GM21737 (cell line): ENCODE measurements at regions not wholly inside any gene's neighbourhood (a gene's known extent, or its start where the extent isn't known, plus 50 kb on each side); places are given as distances from the start of the nearest gene placed in this dataset.

Source experiments
- ATAC-seq: cut with Tn5 transposase; IDR thresholded peaks from one replicate; pipeline ENCODE4 v1.9.1; 2021; ENCODE audit warnings: mild to moderate bottlenecking, moderate library complexity; ENCODE audit not compliant: unreplicated experiment

DNA sequence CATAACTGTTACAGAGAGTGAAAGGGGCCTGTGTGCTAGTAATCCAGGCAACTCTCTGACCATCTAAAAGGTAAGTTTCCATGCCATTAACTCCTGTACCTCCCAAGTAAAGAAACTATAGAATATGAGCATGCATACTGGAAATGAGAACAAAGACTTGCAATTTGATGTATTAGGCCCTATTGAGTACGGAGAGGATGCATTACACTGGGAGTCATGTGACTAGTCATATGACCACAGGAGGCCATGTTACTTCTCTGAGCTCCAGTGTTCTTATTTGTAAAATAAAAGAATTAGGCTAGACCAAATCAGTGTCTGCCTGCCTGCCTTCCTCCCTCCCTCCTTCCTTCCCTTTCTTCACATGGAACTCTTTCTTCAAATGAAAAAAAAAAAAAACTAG is 440.1 kb upstream of the CCDC196 start:
- ATAC-seq, result no peak

DNA sequence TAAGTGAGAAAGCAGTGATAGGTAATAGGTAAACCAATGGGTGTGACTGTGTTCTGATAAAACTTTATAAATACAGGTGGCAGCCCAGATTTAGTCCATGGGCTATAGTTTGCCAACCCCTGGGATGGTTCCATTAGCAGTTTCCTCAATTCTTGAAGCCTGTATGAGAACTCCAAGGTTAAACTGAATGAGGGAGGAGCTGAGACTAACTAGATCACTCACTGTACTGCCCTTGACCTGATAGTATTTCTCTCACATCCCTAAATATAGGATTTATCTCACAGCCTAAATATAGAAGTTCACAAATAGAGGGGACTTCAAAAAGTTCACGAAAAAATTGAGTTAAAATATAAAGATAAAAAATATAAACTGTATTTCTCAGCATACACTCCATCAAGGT is 439.6 kb upstream of the CCDC196 start:
- ATAC-seq, result no peak

DNA sequence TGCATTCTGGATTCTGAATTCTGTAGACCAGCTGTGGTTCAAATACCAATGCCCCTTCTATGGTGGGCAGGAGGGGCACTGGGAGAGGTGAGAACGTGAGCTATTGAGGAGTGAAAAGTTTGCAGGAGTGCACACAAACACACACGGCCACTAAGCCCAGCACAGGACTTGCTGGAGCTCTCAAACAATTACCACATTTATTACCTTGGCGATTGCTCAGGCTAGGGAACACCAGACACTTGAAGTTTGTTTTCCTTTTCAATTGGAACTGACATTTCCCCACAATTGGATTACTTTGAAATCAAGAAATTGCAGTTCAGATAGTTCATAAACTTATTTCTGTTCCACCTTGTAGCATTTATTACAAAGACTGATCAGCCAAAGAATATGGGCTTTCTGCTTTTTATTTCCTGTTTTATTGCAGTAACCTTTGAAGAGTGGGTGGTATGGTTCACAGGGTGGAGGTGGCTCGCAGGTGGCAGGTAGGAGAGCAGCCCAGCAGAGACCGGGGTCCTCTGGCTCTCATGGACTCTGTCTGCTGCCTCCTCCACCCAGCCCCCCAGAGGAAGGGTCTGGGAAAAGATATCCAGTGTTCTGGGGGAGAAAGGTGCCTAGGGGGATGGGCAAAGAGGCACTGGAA is 429.8 kb upstream of the CCDC196 start:
- ATAC-seq, result no peak

DNA sequence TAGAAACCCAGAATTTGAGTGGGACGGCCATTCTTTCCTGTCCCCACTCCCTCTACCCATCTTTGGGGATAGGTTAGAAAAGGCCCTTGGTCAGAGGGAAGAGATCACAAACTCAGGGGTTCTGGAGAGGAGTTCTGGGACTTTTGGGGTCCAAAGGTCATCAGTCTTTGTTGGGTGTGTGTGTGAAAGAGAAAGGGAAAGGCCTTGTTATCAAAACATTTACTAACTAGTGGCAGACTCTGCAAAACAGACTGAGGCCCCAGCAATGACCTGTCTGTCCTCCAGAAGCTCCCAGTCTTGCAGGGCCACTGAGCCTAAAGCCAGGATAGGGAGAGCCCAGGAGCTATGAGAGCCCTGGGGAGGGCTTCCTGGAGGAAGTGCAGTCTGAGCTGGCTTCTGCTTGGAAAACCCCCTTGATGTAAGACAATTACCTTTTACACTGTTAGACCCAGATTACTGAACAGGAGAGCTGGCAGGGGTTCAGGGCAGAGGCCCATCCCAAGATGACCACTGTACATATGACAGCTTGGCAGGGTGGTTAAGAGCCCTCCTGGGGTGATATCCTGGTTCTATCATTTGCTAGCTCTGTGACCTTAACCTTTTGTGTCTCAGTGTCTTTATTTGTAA is 429.1 kb upstream of the CCDC196 start:
- no peak for ATAC-seq

DNA sequence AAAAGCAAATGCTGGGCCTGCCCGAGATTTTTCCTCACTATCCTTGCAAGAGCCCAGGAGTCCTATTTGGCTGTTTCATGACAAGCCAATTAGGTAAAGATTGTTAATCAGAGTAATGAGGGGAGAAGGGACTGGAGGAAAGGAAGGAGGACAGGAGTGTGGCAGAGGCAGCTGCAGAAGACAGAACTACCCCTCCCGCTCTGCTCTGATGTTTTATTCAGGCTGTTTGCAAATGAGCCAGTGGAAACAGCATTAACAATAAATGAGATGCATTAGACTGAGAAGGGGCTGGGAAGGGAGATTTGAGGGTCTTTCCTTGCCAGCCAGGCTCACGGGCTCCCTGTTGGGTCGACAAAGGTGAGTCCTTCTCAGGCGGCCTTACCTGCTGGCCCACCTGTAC is 421.0 kb upstream of the CCDC196 start:
- ATAC-seq, result no peak

DNA sequence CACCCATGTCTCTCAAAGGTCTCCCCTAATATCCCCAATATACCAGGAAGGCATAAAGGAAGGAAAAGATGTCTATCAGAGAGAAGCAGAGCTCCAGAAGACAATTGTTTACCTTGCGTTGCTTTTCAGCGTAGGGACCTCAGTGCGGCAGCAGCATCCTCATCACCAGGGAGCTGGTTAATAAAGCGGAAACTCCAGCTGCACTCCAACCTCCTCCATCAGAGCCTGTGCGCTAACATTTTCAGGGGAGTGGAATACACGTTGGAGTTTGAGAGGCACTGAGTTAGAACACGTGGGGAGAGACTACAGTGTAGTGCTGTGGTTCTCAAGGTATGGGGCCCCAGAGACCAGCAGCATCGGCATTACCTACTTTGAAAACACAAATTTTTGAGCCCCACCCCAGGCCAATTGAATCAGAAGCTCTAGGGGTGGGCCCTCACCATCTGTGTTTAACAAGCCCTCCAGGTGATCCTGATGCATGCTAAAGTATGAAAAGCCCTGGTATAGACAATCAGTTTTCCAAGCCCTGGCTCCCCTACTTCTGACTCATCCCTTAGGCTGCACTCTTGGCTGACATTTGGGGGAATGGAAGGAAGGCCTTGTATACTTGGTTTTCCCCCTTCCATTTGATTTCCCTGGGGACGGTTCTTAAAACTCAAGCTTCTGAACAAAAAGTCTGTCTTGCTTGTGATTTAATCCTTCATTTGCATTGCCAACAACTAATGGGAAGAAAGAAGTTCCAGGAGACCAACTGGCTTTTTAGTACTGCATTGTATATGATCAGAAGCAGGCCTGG is 419.0 kb upstream of the CCDC196 start:
- no peak for ATAC-seq

DNA sequence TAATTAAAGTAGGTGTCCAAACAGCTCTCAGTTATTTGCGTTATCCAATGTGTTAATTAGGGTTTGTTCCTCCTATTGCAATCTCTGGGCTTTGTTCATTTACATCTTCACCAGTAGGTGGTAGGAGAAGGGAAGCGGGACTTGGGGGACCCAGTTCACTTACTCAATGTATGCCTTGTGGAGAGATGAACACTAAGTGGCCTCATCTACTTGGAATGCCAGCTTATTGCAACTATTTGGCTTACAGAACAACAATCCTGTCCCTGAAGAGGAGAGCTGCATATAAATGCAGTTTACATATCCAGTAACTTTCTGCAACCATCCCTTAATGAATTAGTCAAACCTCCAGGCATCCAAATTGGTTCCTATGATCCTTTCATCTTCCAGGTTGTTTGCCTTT is 417.1 kb upstream of the CCDC196 start:
- ATAC-seq, result no peak

DNA sequence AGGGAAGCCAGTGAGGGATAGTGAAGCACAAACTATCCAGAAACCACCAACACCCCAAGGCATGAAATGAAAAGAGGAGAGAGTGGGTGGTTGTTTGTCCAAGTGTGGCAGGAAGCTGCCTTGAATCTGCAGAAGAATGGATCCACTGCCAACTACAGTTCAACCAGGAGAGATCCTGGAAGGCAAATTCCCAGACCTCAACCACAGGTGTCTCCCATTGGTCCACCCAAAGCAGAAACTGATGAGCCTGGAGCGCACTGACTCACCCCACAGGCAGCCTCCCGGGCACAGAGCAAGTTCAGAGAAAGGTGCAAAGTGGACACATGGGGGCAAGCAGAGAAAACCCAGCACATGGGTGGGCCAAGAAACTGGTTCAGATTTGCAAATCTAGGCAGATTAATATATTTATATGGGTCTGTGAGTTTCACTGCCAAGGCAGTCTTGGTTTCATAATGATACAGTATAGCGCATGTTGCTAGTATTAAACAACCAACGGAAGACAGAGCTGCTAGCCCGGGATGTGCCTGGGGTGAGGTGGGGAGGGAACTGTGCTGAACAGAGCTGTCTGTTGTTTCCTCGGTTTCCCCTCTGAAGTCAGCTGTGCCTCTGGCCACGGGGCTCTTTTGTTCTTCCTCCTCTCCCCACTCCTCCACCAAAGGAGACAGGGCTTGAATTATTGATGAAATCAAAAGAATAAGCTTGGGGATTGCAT is 416.2 kb upstream of the CCDC196 start:
- no peak for ATAC-seq

DNA sequence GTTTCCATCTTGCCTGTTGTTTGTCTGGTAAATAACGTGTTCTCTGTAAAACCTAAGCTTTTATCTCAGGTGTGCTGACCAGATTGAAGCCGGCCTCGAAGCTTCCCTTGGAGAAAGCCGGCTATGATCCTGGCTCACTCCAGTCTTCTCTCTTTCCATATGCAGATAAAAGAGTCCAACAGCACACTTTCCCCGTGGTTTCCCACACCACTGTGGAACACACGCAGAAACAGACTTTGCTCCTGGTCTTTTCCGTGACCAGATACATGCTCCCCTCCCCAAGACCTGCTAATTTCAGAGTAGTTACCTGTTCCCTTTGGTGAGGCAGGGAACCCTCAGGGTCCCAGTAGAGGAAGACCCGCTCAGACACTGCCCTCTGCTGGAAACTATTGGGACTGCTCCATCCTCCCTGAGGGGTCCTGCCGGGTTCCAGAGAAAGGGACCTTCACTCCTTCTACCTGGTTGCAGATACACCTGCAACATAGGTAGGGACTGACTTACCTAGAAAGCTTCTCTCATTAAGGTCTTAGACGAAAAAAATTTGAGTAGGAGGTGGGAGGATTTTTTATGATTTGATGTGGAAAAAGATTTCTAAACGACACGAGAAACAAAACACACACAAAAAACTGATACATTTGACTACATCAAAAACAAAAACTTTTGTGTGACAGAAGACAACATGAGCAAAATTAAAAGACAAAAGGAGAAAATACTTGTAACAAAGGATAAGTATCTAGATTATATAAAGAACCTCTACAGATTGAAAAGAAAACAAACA is 415.4 kb upstream of the CCDC196 start:
- no peak for ATAC-seq

DNA sequence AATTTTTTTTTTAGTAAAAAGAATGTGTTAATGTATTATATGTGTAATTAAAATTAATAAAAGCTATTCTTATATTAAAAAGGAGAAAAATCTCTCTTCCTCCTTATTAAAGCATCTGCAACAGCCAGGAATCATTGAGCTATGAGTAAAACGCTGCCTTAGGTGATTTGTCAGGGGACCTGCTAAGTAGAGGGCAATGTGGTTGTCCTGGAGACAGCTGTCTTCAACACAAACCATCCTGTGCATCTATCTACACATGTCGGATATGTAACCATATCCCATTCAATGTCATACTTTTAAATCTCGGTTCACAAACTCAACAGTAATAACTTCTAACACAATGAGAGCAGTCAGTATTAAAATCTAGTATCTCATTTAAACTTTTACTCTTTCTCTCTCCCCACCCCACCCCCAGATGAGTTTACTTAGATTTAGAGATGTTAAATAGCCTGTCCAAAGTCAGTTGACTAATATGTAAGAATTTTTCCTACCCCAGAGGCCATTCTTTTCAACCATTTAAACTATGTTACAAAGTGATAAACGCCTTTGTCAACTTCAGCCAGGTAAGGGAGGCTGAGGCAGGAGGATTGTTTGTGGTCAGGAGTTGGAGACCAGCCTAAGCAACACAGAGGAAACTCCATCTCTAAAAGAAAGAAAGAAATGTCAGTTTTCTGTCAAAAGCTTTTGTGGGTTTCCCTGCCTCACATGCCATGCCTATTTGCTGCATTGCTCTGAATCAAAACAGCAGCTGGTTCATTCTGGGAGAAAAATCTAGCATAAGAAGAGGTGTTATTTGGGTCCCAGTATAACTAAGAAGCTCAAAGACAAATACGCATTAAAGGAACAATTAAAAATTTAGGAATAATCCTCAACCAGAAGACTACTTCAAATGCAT is 413.7 kb upstream of the CCDC196 start:
- ATAC-seq, result no peak

DNA sequence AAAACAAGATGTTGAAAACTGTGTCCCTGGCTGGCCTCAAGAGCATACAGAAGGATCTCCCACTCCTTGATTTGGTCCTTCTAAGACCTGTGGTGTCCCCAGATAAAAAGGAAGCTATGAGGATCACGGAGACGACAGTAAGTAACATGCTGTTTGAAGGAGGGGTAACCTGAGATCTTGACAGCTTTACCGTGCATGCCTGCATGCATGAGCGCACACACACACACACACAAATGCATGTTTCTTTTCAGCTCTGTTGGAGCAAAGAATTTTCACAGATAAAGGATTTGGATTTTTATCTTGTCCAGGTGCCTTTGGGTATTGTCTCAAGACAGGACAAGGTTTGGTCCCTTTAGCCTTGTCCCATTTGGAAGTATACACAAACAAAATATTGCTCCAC is 411.6 kb upstream of the CCDC196 start:
- ATAC-seq, result no peak

DNA sequence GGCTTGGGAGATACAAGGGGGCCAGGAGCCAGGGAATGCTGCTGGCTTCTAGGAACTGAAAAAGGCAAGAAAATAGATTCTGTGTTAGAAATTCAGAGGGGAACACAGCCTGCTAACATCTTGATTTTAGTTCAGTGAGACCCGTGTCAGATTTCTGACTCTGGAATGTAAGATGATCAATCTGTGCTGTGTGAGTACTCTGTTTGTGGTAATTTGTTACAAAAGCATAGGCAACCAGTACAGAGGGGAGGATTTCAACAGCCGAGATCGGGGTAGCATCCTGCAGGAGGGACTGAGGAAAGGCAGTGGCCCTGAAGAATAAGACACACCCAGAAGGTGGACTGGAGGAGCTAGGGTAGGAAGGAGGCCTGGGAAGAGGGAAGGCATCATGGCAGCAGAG is 410.0 kb upstream of the CCDC196 start:
- no peak for ATAC-seq

DNA sequence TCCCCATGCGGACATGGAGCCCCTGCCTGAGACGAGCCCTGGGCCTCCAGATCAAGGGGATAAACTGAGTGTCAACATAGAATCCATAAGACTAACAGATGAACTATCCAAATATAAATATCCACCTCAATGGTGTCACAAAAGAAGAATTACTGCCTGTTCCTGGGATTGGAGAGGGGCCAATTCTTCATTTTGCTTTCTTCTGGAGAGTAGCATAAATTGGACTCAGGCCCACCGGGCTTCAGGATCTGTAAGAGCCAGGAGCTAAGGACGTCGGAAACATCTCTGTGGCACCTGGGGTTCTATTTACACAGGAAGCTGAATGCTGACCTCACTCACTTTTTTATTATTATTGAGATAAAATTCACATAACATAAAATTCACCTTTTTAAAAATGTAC is 408.2 kb upstream of the CCDC196 start:
- no peak for ATAC-seq

DNA sequence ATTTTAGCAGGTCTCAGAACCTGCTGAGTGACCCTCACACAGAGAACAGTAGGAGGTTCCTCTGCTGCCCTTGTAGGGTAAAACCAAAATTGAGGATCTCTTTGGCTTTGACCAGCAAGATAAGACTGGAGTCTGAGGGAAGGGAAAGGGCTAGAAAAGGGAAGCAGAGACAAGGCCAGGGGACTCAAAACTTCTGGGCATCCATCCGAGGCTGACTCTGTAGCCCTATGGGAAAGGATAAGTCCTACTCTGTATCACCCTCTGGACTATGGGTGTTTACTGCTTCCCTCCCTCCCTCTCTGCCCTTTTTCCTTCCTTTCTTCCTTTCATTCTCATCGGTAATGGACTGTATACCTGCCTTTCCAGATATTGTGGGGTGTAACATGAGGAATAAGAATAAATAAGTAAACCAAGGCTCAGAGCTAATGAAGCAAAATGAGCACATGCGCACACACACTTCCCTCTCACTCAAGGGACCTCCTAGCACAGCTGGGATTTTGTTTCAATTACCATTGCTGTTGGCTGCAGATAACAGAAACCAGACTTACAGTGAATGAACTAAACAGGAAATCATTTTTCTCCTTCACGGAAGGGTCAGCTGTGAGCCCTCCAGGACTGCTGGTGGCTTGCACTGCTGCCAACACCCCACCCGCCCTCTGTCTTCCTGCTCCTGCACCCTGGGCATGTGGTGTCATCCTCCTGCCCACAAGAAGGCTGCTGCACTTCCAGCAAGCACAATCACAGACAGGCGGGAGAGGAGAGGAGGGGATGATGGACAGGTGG is 404.4 kb upstream of the CCDC196 start:
- no peak for ATAC-seq

DNA sequence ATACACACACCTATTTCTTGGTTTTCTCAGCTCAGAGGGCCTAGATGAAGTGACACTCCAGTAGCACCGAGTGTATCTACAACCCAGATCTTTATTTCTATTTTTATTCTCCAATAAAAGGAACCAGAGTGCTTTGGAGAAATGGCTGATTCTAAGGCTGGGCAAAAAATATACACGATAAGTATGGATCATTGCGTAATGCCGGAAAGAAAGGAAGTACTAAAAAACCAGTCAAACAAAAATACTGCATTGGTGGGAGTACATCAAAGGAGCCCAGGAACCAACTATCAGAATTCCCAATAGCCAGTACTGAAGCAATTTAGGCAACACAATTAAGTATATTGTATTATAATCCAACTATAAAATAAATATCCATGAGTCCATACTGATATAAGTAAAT is 400.9 kb upstream of the CCDC196 start:
- ATAC-seq, result no peak

DNA sequence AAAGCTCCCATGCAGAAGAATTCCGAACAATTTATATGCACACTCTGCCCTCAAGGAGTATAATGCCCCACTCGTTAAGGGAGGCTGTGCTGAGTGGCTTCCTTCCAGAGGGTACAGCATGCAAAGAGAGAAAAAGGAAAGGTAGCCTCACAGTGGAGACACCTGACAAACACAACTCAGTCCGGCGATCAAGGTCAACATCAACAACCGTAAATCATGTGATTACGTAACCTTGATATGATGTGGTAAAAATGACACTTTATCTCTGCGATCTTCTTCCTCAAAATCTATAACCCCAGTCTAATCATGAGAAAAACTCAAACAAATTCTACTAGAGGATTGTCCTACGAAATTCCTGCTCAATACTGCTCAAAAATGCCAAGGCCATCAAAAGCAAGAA is 400.5 kb upstream of the CCDC196 start:
- ATAC-seq, result no peak

DNA sequence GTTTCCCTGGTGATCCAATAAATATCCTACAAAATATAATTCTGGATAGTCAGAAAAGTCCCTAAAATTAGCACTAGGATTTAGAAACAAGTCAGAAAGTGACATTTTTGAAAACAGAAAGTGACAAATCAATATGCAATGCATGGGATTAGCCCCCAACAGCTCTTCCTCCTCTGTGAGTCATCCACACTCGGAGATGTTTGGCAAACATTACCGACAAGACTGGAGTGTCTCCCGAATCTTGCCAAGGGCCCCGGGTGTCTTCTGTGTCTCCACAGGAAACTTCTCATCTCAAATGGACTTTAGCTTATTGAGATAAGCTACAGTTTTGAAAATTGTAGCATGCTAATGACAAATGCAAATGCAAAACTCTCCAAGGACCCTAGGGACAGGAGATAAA is 398.9 kb upstream of the CCDC196 start:
- ATAC-seq, result no peak

DNA sequence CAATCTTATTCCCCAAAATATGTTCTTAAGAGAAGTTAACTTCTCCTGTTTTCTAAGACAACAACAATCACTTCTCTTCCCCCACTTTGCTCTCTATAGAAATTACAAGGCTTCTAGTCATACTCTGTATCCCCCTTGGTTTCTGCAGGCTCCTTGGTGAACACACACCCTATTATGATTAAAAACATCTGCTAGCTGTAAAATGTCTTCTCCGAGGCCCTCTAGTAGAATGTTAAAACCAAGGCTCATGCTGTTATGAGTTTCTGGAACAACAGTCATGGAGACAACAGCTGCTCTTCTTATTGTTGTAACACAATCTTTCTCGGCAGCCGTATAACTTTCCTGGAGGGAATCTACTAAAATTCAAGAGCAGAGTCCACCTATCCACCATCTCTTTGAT is 397.5 kb upstream of the CCDC196 start:
- ATAC-seq, result no peak

DNA sequence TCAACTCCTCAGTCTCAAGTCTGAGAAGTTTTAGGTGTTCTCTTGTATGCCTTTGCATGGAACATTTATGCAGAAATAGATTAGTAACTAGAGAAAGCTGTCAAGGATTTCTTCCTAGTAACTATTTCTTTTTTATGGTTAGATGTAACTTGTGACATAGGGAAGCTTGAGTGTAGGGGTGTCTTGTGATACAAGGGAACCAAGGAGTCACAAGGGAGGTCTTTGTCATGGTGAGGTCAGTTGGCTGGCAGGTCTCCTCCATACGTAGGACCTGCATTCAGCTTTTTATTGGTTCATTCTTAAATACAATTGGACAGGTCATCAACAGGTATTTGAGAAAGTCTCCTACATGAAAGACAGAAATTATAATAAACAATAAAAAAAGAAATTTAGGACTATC is 394.0 kb upstream of the CCDC196 start:
- ATAC-seq, result no peak
